K562 (cell line): ENCODE measurements at regions not wholly inside any gene's neighbourhood (a gene's known extent, or its start where the extent isn't known, plus 50 kb on each side); places are given as distances from the start of the nearest gene placed in this dataset.

ENCODE experiments used
- ASH1L ChIP-seq: fragments of 450-650 bp; IDR thresholded peaks from 2 replicates; pipeline ENCODE4 v1.6.1; 2018; ENCODE audit warnings: borderline replicate concordance, mild to moderate bottlenecking, low read depth; ENCODE audit not compliant: partially characterized antibody
- CBX1 ChIP-seq: sonication (generic); IDR thresholded peaks from 2 replicates; pipeline ENCODE4 v1.6.1; 2016; ENCODE audit warnings: antibody characterized with exemption, low read depth, mild to moderate bottlenecking
- CREB5 ChIP-seq: fragments of 250-450 bp; sonication (Bioruptor Pico); IDR thresholded peaks from 2 replicates; pipeline ENCODE4 v1.5.0; 2020; ENCODE audit warnings: mild to moderate bottlenecking
- E4F1 ChIP-seq: fragments of 250-450 bp; sonication (Bioruptor Pico); IDR thresholded peaks from 2 replicates; pipeline ENCODE4 v1.5.0; 2021; ENCODE audit warnings: mild to moderate bottlenecking, borderline replicate concordance
- ETS2 ChIP-seq: IDR thresholded peaks from 2 replicates; pipeline ENCODE4 v1.6.1; 2016; ENCODE audit warnings: borderline replicate concordance, missing genetic modification characterization, mild to moderate bottlenecking, moderate library complexity, missing compliant biosample characterization; ENCODE audit not compliant: poor library complexity, severe bottlenecking
- MCM3 ChIP-seq: fragments of 450-650 bp; IDR thresholded peaks from 2 replicates; pipeline ENCODE4 v1.6.1; 2016
- NONO ChIP-seq, 2 experiments: fragments of 200-400 bp in 1 of 2; fragments of 450-650 bp in 1 of 2; formaldehyde crosslinking in 1 of 2; IDR thresholded peaks; 2 replicates each; pipeline ENCODE4 v1.6.1; 2017; ENCODE audit warnings: low read depth in 2 of 2, mild to moderate bottlenecking in 2 of 2, moderate library complexity in 2 of 2, low read length in 1 of 2
- NR2F6 ChIP-seq: fragments of 450-650 bp; formaldehyde crosslinking; IDR thresholded peaks from 2 replicates; pipeline ENCODE4 v1.4.0; 2020; ENCODE audit warnings: mild to moderate bottlenecking
- PHTF2 ChIP-seq: fragments of 250-450 bp; sonication (Bioruptor Pico); IDR thresholded peaks from 2 replicates; pipeline ENCODE4 v1.5.0; 2021; ENCODE audit warnings: mild to moderate bottlenecking
- POLR3G ChIP-seq: IDR thresholded peaks from 2 replicates; pipeline ENCODE4 v1.6.1; 2011; ENCODE audit not compliant: insufficient read length, insufficient replicate concordance; ENCODE audit errors: extremely low read depth
- RBM14 ChIP-seq: fragments of 200-400 bp; formaldehyde crosslinking; IDR thresholded peaks from 2 replicates; pipeline ENCODE4 v1.6.1; 2018; ENCODE audit warnings: low read depth, mild to moderate bottlenecking, low read length, moderate library complexity, borderline replicate concordance; ENCODE audit not compliant: insufficient read depth
- TEAD1 ChIP-seq, 2 experiments: fragments of 450-650 bp in 1 of 2; sonication (generic) in 1 of 2; formaldehyde crosslinking; IDR thresholded peaks; 2 replicates each; pipeline versions ENCODE4 v1.4.0 to v1.8.0; 2020 to 2022; ENCODE audit warnings: mild to moderate bottlenecking in 2 of 2, missing genetic modification reagents in 1 of 2
- TOE1 ChIP-seq, 2 experiments: fragments of 450-650 bp in 1 of 2; sonication (generic) in 1 of 2; formaldehyde crosslinking in 1 of 2; IDR thresholded peaks; 2 replicates each; pipeline versions ENCODE4 v1.7.1 to v1.8.0; 2016 to 2022; ENCODE audit warnings: borderline replicate concordance in 2 of 2, mild to moderate bottlenecking in 2 of 2, antibody characterized with exemption in 1 of 2, inconsistent platforms in 1 of 2, low read depth in 1 of 2, missing genetic modification reagents in 1 of 2, moderate library complexity in 1 of 2
- ZC3H4 ChIP-seq: sonication (generic); formaldehyde crosslinking; IDR thresholded peaks from 2 replicates; pipeline ENCODE4 v1.9.0; 2021; ENCODE audit warnings: missing genetic modification reagents, borderline replicate concordance
- TF ChIP-seq, protein P1 (sequence below), 3 experiments: fragments of 200-800 bp in 1 of 3; fragments of 250-450 bp in 1 of 3; fragments of 450-650 bp in 1 of 3; sonication (Bioruptor Pico) in 1 of 3; sonication (Bioruptor generic) in 1 of 3; formaldehyde crosslinking in 1 of 3; IDR thresholded peaks; 2 replicates each; pipeline versions ENCODE4 v1.6.1 to v1.8.0; 2016 to 2022; ENCODE audit warnings: mild to moderate bottlenecking in 2 of 3, missing genetic modification characterization in 2 of 3, missing compliant biosample characterization in 1 of 3, moderate library complexity in 1 of 3
- TF ChIP-seq, protein P2 (sequence below): sonication (generic); formaldehyde crosslinking; IDR thresholded peaks from 2 replicates; pipeline ENCODE4 v1.8.0; 2023; ENCODE audit warnings: mild to moderate bottlenecking, missing genetic modification reagents

DNA sequence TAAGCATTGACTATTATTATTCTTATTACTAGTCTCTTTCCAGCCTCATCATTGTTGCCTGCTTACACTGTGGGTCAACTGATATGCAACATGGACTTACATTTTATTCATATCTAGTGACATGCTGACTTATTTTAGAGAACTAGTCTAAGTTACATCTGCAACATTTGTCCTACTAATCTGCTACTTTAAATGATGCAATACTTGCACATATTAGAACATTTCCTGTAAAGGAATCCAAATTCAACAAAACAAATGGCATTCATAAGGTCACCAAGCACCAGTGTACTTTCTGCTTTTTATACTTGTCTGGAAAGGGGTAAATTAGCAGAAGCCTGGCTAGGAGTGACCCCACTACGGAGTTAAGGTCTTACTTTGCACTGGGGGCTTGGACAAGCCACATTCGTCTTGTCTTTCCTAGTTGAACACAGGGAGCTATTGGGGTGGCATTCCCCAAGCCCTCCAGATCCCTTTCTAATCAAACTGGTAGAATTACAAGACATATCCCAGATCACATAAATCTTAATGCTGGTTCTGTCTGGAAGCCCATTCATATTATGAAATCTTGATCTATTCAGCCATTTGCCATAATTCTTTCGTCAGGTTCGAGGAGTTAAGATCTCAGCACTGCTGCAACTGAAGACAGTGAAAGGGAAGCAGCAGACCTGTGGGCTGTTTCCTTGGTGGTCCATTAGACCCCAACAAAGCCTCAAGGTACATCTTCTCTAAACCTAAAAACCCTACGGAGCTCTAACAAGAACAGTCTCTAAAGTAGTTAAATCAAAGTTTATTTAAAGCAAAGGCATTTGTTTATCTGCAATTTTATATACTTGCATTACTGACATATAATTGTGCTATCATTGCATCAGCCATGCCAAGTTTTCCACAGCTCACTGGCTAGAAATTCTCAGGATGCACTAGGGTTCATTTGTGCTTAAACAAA, 49.9 kb upstream of the RTN4 start (continued):
- TF ChIP-seq CREB5 (CRISPR knock-in tag): 0 out of 2 replicates have a peak, but pooled peaks have one; percentile 53
- TF ChIP-seq, protein P1, sequence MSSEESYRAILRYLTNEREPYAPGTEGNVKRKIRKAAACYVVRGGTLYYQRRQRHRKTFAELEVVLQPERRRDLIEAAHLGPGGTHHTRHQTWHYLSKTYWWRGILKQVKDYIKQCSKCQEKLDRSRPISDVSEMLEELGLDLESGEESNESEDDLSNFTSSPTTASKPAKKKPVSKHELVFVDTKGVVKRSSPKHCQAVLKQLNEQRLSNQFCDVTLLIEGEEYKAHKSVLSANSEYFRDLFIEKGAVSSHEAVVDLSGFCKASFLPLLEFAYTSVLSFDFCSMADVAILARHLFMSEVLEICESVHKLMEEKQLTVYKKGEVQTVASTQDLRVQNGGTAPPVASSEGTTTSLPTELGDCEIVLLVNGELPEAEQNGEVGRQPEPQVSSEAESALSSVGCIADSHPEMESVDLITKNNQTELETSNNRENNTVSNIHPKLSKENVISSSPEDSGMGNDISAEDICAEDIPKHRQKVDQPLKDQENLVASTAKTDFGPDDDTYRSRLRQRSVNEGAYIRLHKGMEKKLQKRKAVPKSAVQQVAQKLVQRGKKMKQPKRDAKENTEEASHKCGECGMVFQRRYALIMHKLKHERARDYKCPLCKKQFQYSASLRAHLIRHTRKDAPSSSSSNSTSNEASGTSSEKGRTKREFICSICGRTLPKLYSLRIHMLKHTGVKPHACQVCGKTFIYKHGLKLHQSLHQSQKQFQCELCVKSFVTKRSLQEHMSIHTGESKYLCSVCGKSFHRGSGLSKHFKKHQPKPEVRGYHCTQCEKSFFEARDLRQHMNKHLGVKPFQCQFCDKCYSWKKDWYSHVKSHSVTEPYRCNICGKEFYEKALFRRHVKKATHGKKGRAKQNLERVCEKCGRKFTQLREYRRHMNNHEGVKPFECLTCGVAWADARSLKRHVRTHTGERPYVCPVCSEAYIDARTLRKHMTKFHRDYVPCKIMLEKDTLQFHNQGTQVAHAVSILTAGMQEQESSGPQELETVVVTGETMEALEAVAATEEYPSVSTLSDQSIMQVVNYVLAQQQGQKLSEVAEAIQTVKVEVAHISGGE (CRISPR knock-in tag; IDR thresholded peaks at IDR 0.05): no peak
- no peak for TF ChIP-seq RBM14
- no peak for TF ChIP-seq ZC3H4
- TF ChIP-seq PHTF2 (CRISPR knock-in tag): no peak
- TF ChIP-seq E4F1 (CRISPR knock-in tag): peak; percentile 66; the same call in 1 of the 2 replicates
- TF ChIP-seq NR2F6: no peak
- TF ChIP-seq MCM3: no peak
- TF ChIP-seq TEAD1 (CRISPR knock-in tag; IDR thresholded peaks at IDR 0.05): 0 out of 4 replicates have a peak, but pooled peaks of 1 of the 2 experiments have one; percentile 9
- TF ChIP-seq ASH1L: no peak
- no peak for TF ChIP-seq NONO (IDR thresholded peaks at IDR 0.05; ENCODE audit: low read depth in 2 of 2, low read length in 1 of 2)
- no peak for TF ChIP-seq TOE1 (IDR thresholded peaks at IDR 0.05; ENCODE audit: borderline replicate concordance)
- no peak for TF ChIP-seq TOE1 (CRISPR knock-in tag; IDR thresholded peaks at IDR 0.05; ENCODE audit: borderline replicate concordance, low read depth)
- TF ChIP-seq ETS2 (tag): no peak
- TF ChIP-seq POLR3G: no peak
- no peak for TF ChIP-seq CBX1
- TF ChIP-seq, protein P2, sequence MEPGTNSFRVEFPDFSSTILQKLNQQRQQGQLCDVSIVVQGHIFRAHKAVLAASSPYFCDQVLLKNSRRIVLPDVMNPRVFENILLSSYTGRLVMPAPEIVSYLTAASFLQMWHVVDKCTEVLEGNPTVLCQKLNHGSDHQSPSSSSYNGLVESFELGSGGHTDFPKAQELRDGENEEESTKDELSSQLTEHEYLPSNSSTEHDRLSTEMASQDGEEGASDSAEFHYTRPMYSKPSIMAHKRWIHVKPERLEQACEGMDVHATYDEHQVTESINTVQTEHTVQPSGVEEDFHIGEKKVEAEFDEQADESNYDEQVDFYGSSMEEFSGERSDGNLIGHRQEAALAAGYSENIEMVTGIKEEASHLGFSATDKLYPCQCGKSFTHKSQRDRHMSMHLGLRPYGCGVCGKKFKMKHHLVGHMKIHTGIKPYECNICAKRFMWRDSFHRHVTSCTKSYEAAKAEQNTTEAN (CRISPR knock-in tag): no peak
